ENCODE measurements at regions not wholly inside any gene's neighbourhood (a gene's known extent, or its start where the extent isn't known, plus 50 kb on each side); places are given as distances from the start of the nearest gene placed in this dataset.
"Not testable (repeated sequence)": the region's sequence is repeated elsewhere in the genome, so short reads cannot be mapped to it uniquely, and the experiment has no call there.

DNA sequence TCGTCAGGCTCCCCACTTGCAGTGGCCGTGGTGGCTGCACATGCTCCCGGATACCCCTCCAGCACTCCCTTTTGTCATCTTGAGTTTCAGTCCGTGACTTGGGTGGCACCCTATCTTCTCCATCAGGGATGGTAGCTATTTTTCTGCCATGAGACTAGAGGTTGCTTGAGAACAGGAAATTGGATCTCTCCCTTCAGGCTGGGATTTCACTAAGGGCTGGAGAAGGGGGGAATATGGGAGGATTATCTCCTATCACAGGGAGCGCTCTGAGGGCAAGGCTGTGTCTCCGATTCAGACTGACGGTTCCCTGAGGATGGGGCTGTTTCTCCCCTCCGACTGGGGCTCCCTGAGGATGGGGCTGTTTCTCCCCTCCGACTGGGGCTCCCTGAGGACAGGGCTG is 123.1 kb downstream of the MRPL14 start:
- no peaks in the 10 kb centered on the region for H3K36me3 Mint-ChIP-seq (ENCODE audit: low read depth)
- H3K9me3 Mint-ChIP-seq, result no peaks in the 10 kb centered on the region
- no peak overlapping the region for H3K4me3 Mint-ChIP-seq
- peaks cover 58% of the 10 kb centered on the region for H3K27me3 Mint-ChIP-seq (ENCODE audit: low read depth)
- H3K4me1 Mint-ChIP-seq (ENCODE audit: low read depth), result peaks cover 11% of the 10 kb centered on the region
- no peak overlapping the region for H3K27ac Mint-ChIP-seq

DNA sequence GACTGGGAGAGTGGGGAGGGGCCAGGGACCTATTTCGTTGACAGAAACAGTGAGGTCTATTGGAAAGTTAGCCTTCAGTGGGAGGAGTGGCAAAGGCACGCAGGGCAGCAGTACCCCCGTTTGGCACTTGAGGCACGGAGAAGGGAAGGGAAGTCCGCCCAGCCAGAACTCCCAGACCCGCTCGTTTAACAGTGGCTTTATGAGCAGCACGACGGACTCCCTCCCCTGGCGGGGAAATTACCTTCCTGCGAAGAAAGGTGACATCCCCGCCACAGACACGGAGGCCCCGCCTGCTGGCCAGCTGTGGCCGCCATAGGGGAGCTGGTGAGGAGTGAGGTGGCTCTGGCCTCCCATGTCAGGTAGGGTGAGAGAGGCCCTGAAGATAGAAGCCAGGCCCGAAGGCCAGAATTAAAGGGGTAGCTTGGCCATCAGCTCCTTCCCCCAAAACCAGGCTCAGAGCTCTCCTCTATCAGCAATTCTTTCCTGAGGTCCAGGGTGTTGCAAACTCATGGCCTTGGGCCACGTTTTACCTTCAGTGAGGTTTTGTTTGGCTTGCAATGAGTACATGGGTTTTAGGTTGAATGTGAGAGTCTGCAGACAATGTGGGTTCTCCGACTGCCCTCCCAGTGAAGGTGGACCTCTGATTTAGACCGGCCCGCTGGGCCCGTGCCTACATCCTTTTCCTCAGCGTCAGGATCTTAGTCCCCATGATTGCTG is 123.7 kb downstream of the MRPL14 start:
- H3K9me3 Mint-ChIP-seq, result no peaks in the 10 kb centered on the region
- peaks cover 52% of the 10 kb centered on the region for H3K27me3 Mint-ChIP-seq (ENCODE audit: low read depth)
- no peaks in the 10 kb centered on the region for H3K36me3 Mint-ChIP-seq (ENCODE audit: low read depth)
- no peak overlapping the region for H3K27ac Mint-ChIP-seq
- peaks cover 11% of the 10 kb centered on the region for H3K4me1 Mint-ChIP-seq (ENCODE audit: low read depth)
- H3K4me3 Mint-ChIP-seq, result no peak overlapping the region

DNA sequence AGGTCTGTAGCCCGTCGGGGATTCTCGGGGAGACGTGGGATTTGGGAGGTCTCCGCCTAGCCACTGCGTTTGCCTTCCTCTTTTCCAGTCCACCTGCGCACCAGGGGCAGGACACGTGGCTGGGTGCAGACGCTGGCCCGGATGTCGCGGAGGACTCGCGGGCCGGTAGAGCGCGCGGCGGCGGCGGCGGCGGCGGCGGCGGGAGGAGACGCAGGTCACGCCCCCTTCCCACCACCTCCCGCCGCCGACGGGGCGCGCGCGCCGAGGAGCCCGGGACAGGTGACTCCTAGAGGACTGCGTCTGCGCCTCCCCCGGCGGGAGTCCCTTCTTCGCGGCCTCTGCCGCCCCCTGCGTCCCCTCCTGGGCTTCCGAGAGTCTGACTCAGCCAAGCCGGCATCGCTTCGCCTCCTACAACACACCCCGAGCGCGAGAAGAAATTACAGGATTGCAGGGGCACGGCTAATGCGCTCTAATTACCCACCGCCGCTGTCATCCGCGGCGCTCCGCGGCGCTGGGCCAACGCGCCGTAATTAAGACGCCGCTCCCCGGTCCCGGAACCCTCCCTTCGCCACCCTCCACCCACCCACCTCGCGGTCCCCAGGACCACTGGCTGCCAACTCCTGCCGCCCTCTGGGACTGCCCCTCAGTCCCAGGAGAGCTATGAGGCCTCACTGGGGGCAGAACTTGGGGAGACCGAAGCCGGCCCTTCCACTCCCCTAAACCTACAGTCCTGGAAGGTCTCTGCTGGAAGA is 124.5 kb downstream of the MRPL14 start:
- Mint-ChIP-seq H3K4me1 (ENCODE audit: low read depth) (peaks cover 11% of the 10 kb centered on the region), H3K4me3 (peak overlapping the region; percentile 51), H3K27me3 (ENCODE audit: low read depth) (peaks cover 49% of the 10 kb centered on the region), H3K9me3 (no peaks in the 10 kb centered on the region), H3K36me3 (ENCODE audit: low read depth) (no peaks in the 10 kb centered on the region), H3K27ac (no peak overlapping the region)

DNA sequence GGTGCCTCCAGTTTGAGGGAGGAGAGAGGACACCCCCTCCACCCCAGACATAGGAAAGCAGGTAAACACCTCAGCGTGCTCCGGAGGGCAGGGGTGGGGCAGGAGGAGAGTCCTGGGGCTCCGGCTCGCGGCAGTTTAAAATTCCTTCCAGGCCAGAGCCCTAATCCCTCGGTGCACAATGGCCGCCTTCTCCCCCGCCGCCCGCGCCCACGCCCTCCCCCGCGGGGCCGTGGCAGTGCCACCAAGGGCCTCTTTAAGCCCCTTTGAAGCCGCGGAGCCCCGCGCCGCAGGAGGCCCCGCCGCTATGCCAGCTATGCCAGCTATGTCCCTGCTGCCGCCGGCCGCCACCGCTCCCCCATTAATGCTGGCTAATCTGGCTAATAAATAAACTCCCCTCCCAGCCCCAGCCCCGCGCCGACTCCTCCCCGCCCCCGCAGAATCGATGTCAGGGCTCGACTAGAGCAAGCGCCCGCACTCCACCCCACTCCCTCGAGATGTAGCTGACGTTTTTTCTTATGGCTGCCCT is 125.1 kb downstream of the MRPL14 start:
- H3K9me3 Mint-ChIP-seq, result no peaks in the 10 kb centered on the region
- peak overlapping the region; percentile 31 for H3K4me3 Mint-ChIP-seq
- H3K27ac Mint-ChIP-seq, result no peak overlapping the region
- H3K27me3 Mint-ChIP-seq (ENCODE audit: low read depth), result peaks cover 48% of the 10 kb centered on the region
- H3K36me3 Mint-ChIP-seq (ENCODE audit: low read depth), result no peaks in the 10 kb centered on the region
- H3K4me1 Mint-ChIP-seq (ENCODE audit: low read depth), result peaks cover 11% of the 10 kb centered on the region

DNA sequence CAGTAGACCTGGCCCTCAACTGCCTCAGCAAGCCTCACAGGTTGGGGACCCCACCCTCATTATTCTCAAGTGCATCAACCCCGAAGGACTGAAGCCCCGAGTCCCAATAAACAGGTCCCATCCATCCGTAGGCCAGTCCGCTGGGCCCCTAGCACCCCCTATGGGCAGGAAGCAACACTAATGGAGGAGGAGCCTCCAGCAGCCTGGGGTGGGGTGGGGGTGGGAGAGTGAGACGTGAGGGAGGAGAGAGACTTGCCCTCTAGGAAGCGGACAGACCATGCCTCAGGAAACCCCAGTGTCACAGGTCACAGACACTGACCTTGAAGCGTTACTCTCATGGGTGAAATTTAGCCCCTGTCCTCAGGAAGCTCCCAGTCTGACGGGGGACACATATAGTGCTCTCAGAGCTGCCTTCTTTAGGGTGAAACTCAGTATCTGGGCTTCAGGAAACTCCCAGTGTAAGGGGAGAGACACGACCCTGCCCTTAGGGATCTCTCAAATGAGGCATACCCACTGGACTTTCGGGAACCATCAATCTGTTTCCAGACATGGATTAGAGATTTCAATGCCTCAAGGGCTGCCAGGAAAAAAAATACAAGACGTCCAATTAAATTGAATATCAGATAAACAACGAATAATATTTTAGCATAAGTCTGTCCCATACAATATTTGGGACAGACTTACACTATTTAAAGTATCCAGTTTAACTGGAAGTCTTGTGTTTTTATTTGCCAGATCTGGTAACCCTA is 125.8 kb downstream of the MRPL14 start:
- Mint-ChIP-seq H3K27me3 (ENCODE audit: low read depth) (peaks cover 46% of the 10 kb centered on the region), H3K27ac (no peak overlapping the region), H3K4me1 (ENCODE audit: low read depth) (peaks cover 11% of the 10 kb centered on the region), H3K36me3 (ENCODE audit: low read depth) (no peaks in the 10 kb centered on the region), H3K9me3 (no peaks in the 10 kb centered on the region), H3K4me3 (peak overlapping the region; percentile 60)

DNA sequence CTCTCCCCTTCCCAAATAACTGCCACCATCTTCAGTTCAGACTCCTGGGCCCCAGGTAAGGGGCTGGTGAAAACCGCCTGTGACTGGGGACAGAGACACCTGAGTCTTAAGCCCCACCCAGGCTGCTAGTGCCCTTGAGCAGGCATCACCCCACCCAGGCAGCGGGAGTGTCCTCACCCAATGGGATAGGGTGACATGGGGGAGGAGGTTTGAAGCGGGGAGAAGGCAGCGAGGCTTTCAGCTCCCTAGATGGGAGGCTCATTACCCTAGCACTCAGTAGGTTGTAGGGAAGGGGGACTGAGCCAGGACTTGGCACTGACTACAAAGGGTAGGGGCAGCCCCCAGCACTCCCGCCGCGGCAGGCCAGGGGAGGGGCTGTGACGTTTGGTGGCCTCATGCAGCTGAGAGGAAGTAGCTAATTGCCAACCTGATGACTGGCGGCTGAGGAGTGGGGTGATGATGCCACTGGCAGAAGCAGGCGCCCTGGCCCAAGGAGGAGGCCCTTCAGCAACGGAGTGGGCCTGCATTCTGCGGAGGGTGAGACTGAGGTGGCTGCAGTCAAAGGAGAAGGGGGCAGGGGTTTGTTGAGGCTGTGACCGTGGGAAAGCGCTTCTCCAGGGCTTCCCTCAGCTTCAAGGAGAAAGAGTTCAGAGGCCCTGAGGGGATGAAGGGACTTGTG is 126.9 kb downstream of the MRPL14 start:
- H3K4me1 Mint-ChIP-seq (ENCODE audit: low read depth), result peaks cover 9% of the 10 kb centered on the region
- H3K36me3 Mint-ChIP-seq (ENCODE audit: low read depth), result no peaks in the 10 kb centered on the region
- peaks cover 39% of the 10 kb centered on the region for H3K27me3 Mint-ChIP-seq (ENCODE audit: low read depth)
- H3K27ac Mint-ChIP-seq, result peak overlapping the region; percentile 89
- H3K9me3 Mint-ChIP-seq, result no peaks in the 10 kb centered on the region
- peak overlapping the region; percentile 69 for H3K4me3 Mint-ChIP-seq

DNA sequence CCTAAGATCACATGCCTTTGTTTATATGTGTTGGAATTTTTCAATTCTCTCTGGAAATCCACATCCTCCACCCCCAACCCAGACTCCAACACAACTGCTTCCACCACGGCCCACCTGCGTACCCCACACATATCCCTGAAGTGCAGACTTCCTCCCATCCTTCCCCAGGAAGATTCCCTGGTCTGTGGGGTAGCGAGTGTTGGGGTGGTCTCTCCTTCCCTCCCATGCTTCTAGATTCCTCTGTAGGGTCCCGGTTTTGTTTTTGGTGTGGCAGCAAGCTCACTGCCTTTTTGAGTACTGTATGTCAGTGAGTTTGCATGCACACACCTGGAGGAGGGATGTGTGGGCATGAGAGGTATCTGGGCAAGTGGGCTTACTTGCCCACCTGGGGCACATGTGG is 127.6 kb downstream of the MRPL14 start:
- no peak overlapping the region for H3K4me3 Mint-ChIP-seq
- H3K9me3 Mint-ChIP-seq, result no peaks in the 10 kb centered on the region
- peaks cover 9% of the 10 kb centered on the region for H3K4me1 Mint-ChIP-seq (ENCODE audit: low read depth)
- H3K27ac Mint-ChIP-seq, result no peak overlapping the region
- H3K36me3 Mint-ChIP-seq (ENCODE audit: low read depth), result no peaks in the 10 kb centered on the region
- peaks cover 35% of the 10 kb centered on the region for H3K27me3 Mint-ChIP-seq (ENCODE audit: low read depth)

DNA sequence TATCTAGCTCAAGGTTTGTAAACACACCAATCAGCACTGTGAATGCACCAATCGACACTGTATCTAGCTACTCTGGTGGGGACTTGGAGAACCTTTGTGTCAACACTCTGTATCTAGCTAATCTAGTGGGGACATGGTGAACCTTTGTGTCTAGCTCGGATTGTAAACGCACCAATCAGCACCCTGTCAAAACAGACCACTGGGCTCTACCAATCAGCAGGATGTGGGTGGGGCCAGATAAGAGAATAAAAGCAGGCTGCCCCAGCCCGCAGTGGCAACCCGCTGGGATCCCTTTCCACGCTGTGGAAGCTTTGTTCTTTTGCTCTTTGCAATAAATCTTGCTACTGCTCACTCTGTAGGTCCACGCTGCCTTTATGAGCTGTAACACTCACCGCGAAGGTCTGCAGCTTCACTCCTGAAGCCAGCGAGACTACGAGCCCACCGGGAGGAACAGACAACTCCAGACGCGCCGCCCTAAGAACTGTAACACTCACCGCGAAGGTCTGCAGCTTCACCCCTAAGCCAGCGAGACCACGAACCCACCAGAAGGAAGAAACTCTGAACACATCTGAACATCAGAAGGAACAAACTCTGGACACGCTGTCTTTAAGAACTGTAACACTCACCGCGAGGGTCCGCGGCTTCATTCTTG is 128.5 kb downstream of the MRPL14 start:
- H3K4me1 Mint-ChIP-seq (ENCODE audit: low read depth); H3K4me3 Mint-ChIP-seq; H3K36me3 Mint-ChIP-seq (ENCODE audit: low read depth); H3K27ac Mint-ChIP-seq; H3K9me3 Mint-ChIP-seq: not testable (repeated sequence)
- H3K27me3 Mint-ChIP-seq (ENCODE audit: low read depth), result peaks cover 28% of the 10 kb centered on the region

DNA sequence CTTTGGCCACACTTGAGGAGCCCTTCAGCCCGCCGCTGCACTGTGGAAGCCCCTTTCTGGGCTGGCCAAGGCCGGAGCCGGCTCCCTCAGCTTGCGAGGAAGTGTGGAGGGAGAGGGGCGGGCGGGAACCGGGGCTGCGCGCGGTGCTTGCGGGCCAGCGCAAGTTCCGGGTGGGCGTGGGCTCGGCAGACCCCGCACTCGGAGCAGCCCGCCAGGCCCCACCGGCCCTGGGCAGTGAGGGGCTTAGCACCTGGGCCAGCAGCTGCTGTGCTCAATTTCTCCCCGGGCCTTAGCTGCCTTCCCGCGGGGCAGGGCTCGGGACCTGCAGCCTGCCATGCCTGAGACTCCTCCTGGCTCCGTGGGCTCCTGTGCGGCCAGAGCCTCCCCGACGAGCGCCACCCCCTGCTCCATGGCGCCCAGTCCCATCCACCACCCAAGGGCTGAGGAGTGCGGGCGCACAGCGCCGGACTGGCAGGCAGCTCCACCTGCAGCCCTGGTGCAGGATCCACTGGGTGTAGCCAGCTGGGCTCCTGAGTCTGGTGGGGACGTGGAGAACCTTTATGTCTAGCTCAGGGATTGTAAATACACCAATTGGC is 129.2 kb downstream of the MRPL14 start:
- H3K36me3 Mint-ChIP-seq (ENCODE audit: low read depth); H3K4me1 Mint-ChIP-seq (ENCODE audit: low read depth); H3K9me3 Mint-ChIP-seq; H3K27ac Mint-ChIP-seq; H3K4me3 Mint-ChIP-seq: not testable (repeated sequence)
- H3K27me3 Mint-ChIP-seq (ENCODE audit: low read depth), result peaks cover 23% of the 10 kb centered on the region

DNA sequence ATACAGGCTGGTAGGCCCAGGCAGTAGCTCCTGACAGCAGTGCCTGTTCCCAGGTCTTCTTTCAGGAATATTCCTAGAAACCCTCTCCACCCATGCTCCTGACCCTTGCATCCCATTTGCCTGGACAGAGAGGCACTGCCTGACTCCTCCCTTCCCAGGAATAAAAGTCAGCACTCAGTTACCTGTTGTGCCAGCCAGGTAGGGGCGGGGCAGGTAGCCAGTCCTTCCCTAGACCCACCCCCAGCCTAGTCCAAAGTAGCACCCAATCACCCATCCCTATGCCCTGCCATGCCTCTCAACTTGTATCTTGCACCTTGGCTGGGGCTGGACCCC is 129.9 kb downstream of the MRPL14 start:
- Mint-ChIP-seq H3K36me3 (ENCODE audit: low read depth) (no peaks in the 10 kb centered on the region), H3K27ac (no peak overlapping the region), H3K27me3 (ENCODE audit: low read depth) (peaks cover 17% of the 10 kb centered on the region), H3K4me1 (ENCODE audit: low read depth) (peaks cover 9% of the 10 kb centered on the region), H3K4me3 (no peak overlapping the region), H3K9me3 (no peaks in the 10 kb centered on the region)

DNA sequence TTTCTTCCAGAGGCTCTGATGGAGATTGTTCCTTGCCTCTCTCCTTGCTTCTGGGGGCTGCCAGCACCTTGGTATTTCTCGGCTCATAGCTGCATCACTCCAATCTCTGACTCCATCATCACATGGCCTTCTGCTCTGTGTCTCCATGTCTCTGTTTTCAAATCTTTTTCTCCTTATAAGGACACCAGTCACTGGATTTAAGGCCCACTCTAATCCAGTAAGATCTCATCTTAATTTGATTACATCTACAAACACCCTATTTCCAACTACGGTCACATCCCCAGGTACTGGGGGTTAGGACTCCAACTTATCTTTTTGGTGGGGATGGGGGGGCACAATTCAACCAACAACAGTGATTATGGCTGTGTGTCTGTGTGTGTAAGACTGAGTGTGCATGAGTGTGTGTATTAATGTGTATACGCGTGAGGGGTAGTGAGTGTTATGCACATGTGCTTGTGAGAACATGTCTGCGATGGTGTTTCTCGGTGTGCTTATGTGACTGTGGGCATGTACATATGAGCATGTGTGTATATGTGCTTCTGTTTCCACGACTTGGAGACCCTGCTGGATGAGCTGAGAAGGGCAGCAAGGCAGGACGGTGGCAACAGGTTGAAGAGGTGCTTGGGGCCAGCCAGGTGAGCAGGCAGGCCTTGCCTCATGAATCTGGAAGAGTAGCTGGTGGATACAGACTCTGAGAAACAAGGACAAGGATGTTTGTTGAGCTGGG is 130.5 kb downstream of the MRPL14 start:
- Mint-ChIP-seq H3K27ac (no peak overlapping the region), H3K27me3 (ENCODE audit: low read depth) (peaks cover 15% of the 10 kb centered on the region), H3K4me1 (ENCODE audit: low read depth) (peaks cover 11% of the 10 kb centered on the region), H3K9me3 (no peaks in the 10 kb centered on the region), H3K4me3 (no peak overlapping the region), H3K36me3 (ENCODE audit: low read depth) (no peaks in the 10 kb centered on the region)

DNA sequence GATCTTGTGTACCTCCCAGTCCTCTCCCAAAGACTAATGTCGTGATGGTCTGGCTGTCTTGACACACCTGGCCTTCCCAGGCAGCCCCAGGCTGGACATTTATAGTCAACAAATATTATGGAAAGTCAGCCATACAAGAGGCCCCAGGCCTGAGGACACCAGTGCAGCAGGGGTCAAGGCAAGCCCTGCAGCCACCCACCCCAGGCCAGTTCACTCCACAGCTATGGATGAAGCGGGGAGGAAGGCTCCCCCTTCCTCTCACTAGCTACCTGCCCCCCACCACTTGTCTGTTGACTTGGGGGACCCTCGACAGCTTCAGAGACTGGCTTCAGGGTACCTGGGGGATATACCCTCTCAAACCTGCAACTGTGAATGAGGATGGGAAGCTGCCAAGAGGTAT is 132.1 kb downstream of the MRPL14 start:
- Mint-ChIP-seq H3K4me3 (no peak overlapping the region), H3K27ac (no peak overlapping the region), H3K36me3 (ENCODE audit: low read depth) (no peaks in the 10 kb centered on the region), H3K27me3 (ENCODE audit: low read depth) (peaks cover under 1% of the 10 kb centered on the region), H3K4me1 (ENCODE audit: low read depth) (peaks cover 3% of the 10 kb centered on the region), H3K9me3 (no peaks in the 10 kb centered on the region)

DNA sequence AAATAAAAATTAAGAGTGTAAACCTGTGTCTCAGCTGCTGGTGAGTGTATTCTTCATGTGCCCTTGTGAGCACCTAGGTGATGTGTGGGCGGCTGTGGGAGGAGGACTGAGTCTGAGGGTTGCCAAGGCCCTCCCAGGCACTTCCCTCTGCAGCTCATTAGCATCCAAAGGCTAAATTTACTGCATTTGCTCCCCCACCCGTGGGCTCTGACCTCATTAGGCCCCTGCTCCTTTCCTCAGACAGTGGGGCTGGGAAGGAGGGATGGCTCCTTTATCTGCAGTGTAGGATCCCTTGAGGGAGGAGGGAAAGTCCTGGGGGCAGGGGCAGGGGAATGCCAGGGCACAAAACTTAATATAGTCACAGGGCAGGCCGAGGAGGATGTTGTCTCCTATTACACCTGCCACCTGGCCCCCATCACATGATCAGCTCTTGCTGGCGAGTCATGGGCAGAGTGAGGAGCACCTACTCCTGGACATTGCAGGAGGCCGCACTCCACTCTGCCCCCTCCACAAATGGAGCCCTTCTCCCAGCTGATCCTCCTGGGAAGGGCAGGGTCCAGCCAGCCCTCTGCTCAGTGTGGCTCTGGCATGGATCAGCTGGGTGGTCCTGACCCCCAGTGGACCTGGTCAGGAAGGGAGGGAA is 133.2 kb downstream of the MRPL14 start:
- no peak overlapping the region for H3K4me3 Mint-ChIP-seq
- no peak overlapping the region for H3K27ac Mint-ChIP-seq
- peaks cover 2% of the 10 kb centered on the region for H3K4me1 Mint-ChIP-seq (ENCODE audit: low read depth)
- H3K27me3 Mint-ChIP-seq (ENCODE audit: low read depth), result no peaks in the 10 kb centered on the region
- no peaks in the 10 kb centered on the region for H3K9me3 Mint-ChIP-seq
- H3K36me3 Mint-ChIP-seq (ENCODE audit: low read depth), result no peaks in the 10 kb centered on the region

Data from T-helper 1 cell treated with Interleukin-12 subunit alpha and Interleukin-12 subunit beta and Interleukin-4 antibody, amounts not matched to agents 30 μg/mL and 1 μg/mL, for 36 hours (primary cell).